GM21723 (cell line): ENCODE measurements at regions not wholly inside any gene's neighbourhood (a gene's known extent, or its start where the extent isn't known, plus 50 kb on each side); places are given as distances from the start of the nearest gene placed in this dataset.
"Not testable (repeated sequence)": the region's sequence is repeated elsewhere in the genome, so short reads cannot be mapped to it uniquely, and the experiment has no call there.

Experiments
- ATAC-seq: cut with Tn5 transposase; IDR thresholded peaks from one replicate; pipeline ENCODE4 v1.9.1; 2021; ENCODE audit warnings: mild to moderate bottlenecking, moderate library complexity; ENCODE audit not compliant: unreplicated experiment

- no peak for ATAC-seq
Observed at GRCh38 chr5:53403291-53403690, 77.1 kb upstream of the FST start.

- no peak for ATAC-seq
Observed at GRCh38 chr5:53403758-53404157, 76.7 kb upstream of the FST start.

- no peak for ATAC-seq
Observed at GRCh38 chr5:53405396-53405795, 75.0 kb upstream of the FST start.

- ATAC-seq: no peak
Observed at GRCh38 chr5:53406630-53407316, 73.7 kb upstream of the FST start.

- ATAC-seq: no peak
Observed at GRCh38 chr5:53407373-53407772, 73.1 kb upstream of the FST start.

- ATAC-seq: no peak
Observed at GRCh38 chr5:53411388-53411787, 69.0 kb upstream of the FST start.

- not testable (repeated sequence) for ATAC-seq
Observed at GRCh38 chr5:53412499-53412898, 67.9 kb upstream of the FST start.

GRCh38 chr5:53416144-53416738 lies 64.2 kb upstream of the FST start:
- peak; percentile 53 for ATAC-seq

GRCh38 chr5:53418409-53418808 lies 62.0 kb upstream of the FST start:
- ATAC-seq: no peak

- ATAC-seq: no peak
Observed at GRCh38 chr5:53418826-53419658, 61.4 kb upstream of the FST start.

GRCh38 chr5:53422539-53422938 lies 57.9 kb upstream of the FST start:
- ATAC-seq: no peak

GRCh38 chr5:53423724-53424123 lies 56.7 kb upstream of the FST start:
- ATAC-seq: no peak

- ATAC-seq: no peak
Observed at GRCh38 chr5:53424686-53425615, 55.5 kb upstream of the FST start.

GRCh38 chr5:53425687-53426511 lies 54.5 kb upstream of the FST start:
- no peak for ATAC-seq

GRCh38 chr5:53426512-53426830 lies 54.0 kb upstream of the FST start:
- ATAC-seq: no peak

GRCh38 chr5:53426878-53427277 lies 53.6 kb upstream of the FST start:
- no peak for ATAC-seq

GRCh38 chr5:53427965-53428364 lies 52.5 kb upstream of the FST start:
- ATAC-seq: no peak

- no peak for ATAC-seq
Observed at GRCh38 chr5:53429706-53430105, 50.7 kb upstream of the FST start.

- no peak for ATAC-seq
Observed at GRCh38 chr5:53430618-53431252, 49.7 kb upstream of the FST start.
